ENCODE measurements at regions not wholly inside any gene's neighbourhood (a gene's known extent, or its start where the extent isn't known, plus 50 kb on each side); places are given as distances from the start of the nearest gene placed in this dataset.

DNA sequence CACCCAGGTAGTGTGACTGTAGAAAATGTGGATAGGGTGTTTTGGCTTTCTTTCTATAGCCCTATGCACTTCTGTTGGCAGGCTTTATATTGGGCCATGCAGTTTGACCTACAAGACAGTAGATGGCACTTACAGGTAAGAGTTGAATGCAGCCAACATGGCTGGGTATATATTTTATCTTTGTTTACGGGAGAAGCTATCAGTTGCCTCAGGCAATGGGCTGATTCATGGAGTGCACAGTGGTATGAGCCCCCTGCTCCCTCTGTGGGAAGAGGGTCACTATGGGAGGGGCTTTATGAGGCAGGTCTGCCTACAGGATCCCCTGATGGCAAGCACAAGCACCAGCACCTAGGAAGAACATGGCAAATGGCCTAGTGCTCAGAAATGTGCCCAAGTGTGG lies 301.2 kb upstream of the CDIN1 start:
- Histone ChIP-seq H3K4me2 (ENCODE audit: low read length) (no peak overlapping the region), H3K4me1 (ENCODE audit: insufficient read depth, low read length) (no peaks in the 10 kb centered on the region), H3K27me3 (ENCODE audit: insufficient read depth, low read length) (no peaks in the 10 kb centered on the region), H3K27ac (ENCODE audit: low read depth, low read length) (no peak overlapping the region), H3K9me3 (ENCODE audit: insufficient read depth, low read depth, low read length) (peaks cover 11% of the 10 kb centered on the region), H3K79me2 (ENCODE audit: insufficient read depth, low read length) (no peaks in the 10 kb centered on the region), H3K4me3 (ENCODE audit: insufficient read depth, low read depth, low read length) (no peak overlapping the region), H3K9ac (ENCODE audit: low read length) (no peak overlapping the region), H3K36me3 (ENCODE audit: insufficient read depth, low read length) (no peaks in the 10 kb centered on the region), H4K20me1 (ENCODE audit: insufficient read depth, low read length) (no peaks in the 10 kb centered on the region), H2AFZ (ENCODE audit: low read depth, low read length) (no peak overlapping the region)
- Mint-ChIP-seq H3K4me1 (ENCODE audit: low read depth, unreplicated experiment) (no peaks in the 10 kb centered on the region), H3K36me3 (ENCODE audit: low read depth, unreplicated experiment) (peaks cover 3% of the 10 kb centered on the region), H3K4me3 (ENCODE audit: unreplicated experiment) (no peak overlapping the region), H3K9me3 (ENCODE audit: unreplicated experiment) (peaks cover 18% of the 10 kb centered on the region), H3K27me3 (ENCODE audit: low read depth, unreplicated experiment) (no peaks in the 10 kb centered on the region), H3K27ac (ENCODE audit: unreplicated experiment) (no peak overlapping the region)
- no peak for FAIRE-seq
- TF ChIP-seq, protein P1, sequence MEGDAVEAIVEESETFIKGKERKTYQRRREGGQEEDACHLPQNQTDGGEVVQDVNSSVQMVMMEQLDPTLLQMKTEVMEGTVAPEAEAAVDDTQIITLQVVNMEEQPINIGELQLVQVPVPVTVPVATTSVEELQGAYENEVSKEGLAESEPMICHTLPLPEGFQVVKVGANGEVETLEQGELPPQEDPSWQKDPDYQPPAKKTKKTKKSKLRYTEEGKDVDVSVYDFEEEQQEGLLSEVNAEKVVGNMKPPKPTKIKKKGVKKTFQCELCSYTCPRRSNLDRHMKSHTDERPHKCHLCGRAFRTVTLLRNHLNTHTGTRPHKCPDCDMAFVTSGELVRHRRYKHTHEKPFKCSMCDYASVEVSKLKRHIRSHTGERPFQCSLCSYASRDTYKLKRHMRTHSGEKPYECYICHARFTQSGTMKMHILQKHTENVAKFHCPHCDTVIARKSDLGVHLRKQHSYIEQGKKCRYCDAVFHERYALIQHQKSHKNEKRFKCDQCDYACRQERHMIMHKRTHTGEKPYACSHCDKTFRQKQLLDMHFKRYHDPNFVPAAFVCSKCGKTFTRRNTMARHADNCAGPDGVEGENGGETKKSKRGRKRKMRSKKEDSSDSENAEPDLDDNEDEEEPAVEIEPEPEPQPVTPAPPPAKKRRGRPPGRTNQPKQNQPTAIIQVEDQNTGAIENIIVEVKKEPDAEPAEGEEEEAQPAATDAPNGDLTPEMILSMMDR (IDR thresholded peaks at IDR 0.05; ENCODE audit: insufficient read depth, low read depth, low read length) = peak; percentile 16
- no peak for TF ChIP-seq EZH2 (IDR thresholded peaks at IDR 0.05; ENCODE audit: insufficient read depth, low read length)
- DNase-seq (ENCODE audit: low read depth) = no peak

DNA sequence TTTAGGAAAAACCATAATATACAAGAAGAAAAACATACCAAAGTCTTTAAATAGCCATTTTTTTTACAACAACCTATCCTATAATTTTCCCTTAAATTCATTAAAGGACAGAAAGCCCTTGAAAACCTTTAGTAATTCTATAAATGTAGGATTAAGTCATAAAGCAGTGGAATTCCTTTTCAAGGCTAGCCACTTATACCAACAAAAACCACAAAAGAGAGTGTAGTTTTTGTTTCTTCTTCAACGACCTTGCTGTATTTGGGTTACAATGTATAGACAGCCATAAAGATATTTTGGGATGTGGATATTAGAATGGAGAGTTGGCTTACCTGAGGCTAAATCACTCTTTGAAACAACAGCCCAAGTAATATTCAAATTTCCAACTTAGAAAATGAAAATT lies 296.6 kb upstream of the CDIN1 start:
- no peaks in the 10 kb centered on the region for H3K4me1 ChIP-seq (ENCODE audit: insufficient read depth, low read length)
- H3K27me3 ChIP-seq (ENCODE audit: insufficient read depth, low read length) = no peaks in the 10 kb centered on the region
- Mint-ChIP-seq H3K27ac (ENCODE audit: unreplicated experiment) (no peak overlapping the region), H3K36me3 (ENCODE audit: low read depth, unreplicated experiment) (peaks cover 3% of the 10 kb centered on the region), H3K9me3 (ENCODE audit: unreplicated experiment) (peaks cover 14% of the 10 kb centered on the region), H3K4me3 (ENCODE audit: unreplicated experiment) (no peak overlapping the region), H3K27me3 (ENCODE audit: low read depth, unreplicated experiment) (no peaks in the 10 kb centered on the region), H3K4me1 (ENCODE audit: low read depth, unreplicated experiment) (no peaks in the 10 kb centered on the region)
- H3K4me2 ChIP-seq (ENCODE audit: low read length) = no peak overlapping the region
- H4K20me1 ChIP-seq (ENCODE audit: insufficient read depth, low read length) = no peaks in the 10 kb centered on the region
- H3K9ac ChIP-seq (ENCODE audit: low read length) = no peak overlapping the region
- peaks cover 11% of the 10 kb centered on the region for H3K9me3 ChIP-seq (ENCODE audit: insufficient read depth, low read depth, low read length)
- no peak overlapping the region for H3K4me3 ChIP-seq (ENCODE audit: insufficient read depth, low read depth, low read length)
- FAIRE-seq = no peak
- H3K79me2 ChIP-seq (ENCODE audit: insufficient read depth, low read length) = no peaks in the 10 kb centered on the region
- no peak for DNase-seq (ENCODE audit: low read depth)
- TF ChIP-seq EZH2 (IDR thresholded peaks at IDR 0.05; ENCODE audit: insufficient read depth, low read length) = no peak
- TF ChIP-seq, protein P1 (IDR thresholded peaks at IDR 0.05; ENCODE audit: insufficient read depth, low read depth, low read length) = no peak
- no peak overlapping the region for H3K27ac ChIP-seq (ENCODE audit: low read depth, low read length)
- no peak overlapping the region for H2AFZ ChIP-seq (ENCODE audit: low read depth, low read length)
- H3K36me3 ChIP-seq (ENCODE audit: insufficient read depth, low read length) = no peaks in the 10 kb centered on the region

DNA sequence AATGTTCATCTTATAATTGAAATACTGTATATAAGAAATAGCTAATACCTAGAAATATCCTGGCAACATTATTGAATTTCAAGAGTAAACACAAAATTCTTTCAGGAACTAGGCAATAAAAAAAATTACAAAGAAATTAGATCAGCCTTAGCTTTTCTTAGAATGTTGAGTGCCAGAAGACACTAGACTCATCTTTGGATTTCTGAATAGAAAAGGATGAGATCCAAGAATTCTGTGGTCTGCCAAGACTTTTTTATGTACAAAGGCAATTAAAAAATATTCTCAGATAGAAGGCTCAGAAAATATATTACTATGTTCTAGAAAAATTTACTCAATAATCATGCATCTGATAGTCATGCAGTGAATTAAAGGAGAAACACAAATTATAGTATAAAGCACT lies 294.5 kb upstream of the CDIN1 start:
- TF ChIP-seq, protein P1 (IDR thresholded peaks at IDR 0.05; ENCODE audit: insufficient read depth, low read depth, low read length) = no peak
- TF ChIP-seq EZH2 (IDR thresholded peaks at IDR 0.05; ENCODE audit: insufficient read depth, low read length) = no peak
- Mint-ChIP-seq H3K27ac (ENCODE audit: unreplicated experiment) (no peak overlapping the region), H3K4me3 (ENCODE audit: unreplicated experiment) (no peak overlapping the region), H3K27me3 (ENCODE audit: low read depth, unreplicated experiment) (peaks cover 3% of the 10 kb centered on the region), H3K36me3 (ENCODE audit: low read depth, unreplicated experiment) (no peaks in the 10 kb centered on the region), H3K9me3 (ENCODE audit: unreplicated experiment) (peaks cover 2% of the 10 kb centered on the region), H3K4me1 (ENCODE audit: low read depth, unreplicated experiment) (no peaks in the 10 kb centered on the region)
- H3K4me3 ChIP-seq (ENCODE audit: insufficient read depth, low read depth, low read length) = no peak overlapping the region
- H3K9ac ChIP-seq (ENCODE audit: low read length) = no peak overlapping the region
- H3K4me1 ChIP-seq (ENCODE audit: insufficient read depth, low read length) = no peaks in the 10 kb centered on the region
- H3K9me3 ChIP-seq (ENCODE audit: insufficient read depth, low read depth, low read length) = no peaks in the 10 kb centered on the region
- H3K27ac ChIP-seq (ENCODE audit: low read depth, low read length) = no peak overlapping the region
- no peaks in the 10 kb centered on the region for H3K79me2 ChIP-seq (ENCODE audit: insufficient read depth, low read length)
- no peak overlapping the region for H2AFZ ChIP-seq (ENCODE audit: low read depth, low read length)
- H4K20me1 ChIP-seq (ENCODE audit: insufficient read depth, low read length) = no peaks in the 10 kb centered on the region
- H3K27me3 ChIP-seq (ENCODE audit: insufficient read depth, low read length) = no peaks in the 10 kb centered on the region
- no peak overlapping the region for H3K4me2 ChIP-seq (ENCODE audit: low read length)
- no peak for DNase-seq (ENCODE audit: low read depth)
- no peak for FAIRE-seq
- no peaks in the 10 kb centered on the region for H3K36me3 ChIP-seq (ENCODE audit: insufficient read depth, low read length)

Data from astrocyte (in vitro differentiated cells and primary cell).